ENCODE measurements at regions not wholly inside any gene's neighbourhood (a gene's known extent, or its start where the extent isn't known, plus 50 kb on each side); places are given as distances from the start of the nearest gene placed in this dataset.

GRCh38 chr12:76284816-76285750 is 63.1 kb downstream of the BBS10 start:
- TF ChIP-seq CTCF (IDR thresholded peaks at IDR 0.05) (no peak), POLR2A (IDR thresholded peaks at IDR 0.05) (no peak)

All from lower leg skin (tissue), 3 donors.